ENCODE measurements at regions not wholly inside any gene's neighbourhood (a gene's known extent, or its start where the extent isn't known, plus 50 kb on each side); places are given as distances from the start of the nearest gene placed in this dataset.

- TF ChIP-seq CTCF (IDR thresholded peaks at IDR 0.05; ENCODE audit: insufficient read depth, low read length, missing control alignments) = no peak
- ChIA-PET POLR2A (no interaction called here), CTCF (no interaction called here)
- DNase-seq (ENCODE audit: low read depth, low spot score) = no peak
- no peak overlapping the region for H3K4me3 ChIP-seq (ENCODE audit: low read depth, low read length)
Observed at GRCh38 chr14:36405589-36406274, 85.3 kb upstream of the MBIP start.

- ChIA-PET POLR2A (no interaction called here), CTCF (interaction anchor here (1.4 kb wide), 1 partner anchor 151 kb away, joined by 4 read pairs; no protein-coding TSS in a partner anchor)
- H3K4me3 ChIP-seq (ENCODE audit: low read depth, low read length) = no peak overlapping the region
- TF ChIP-seq CTCF (IDR thresholded peaks at IDR 0.05; ENCODE audit: insufficient read depth, low read length, missing control alignments) = no peak
- no peak for DNase-seq (ENCODE audit: low read depth, low spot score)
Observed at GRCh38 chr14:36402867-36403266, 82.4 kb upstream of the MBIP start.

GRCh38 chr14:36398463-36399291 lies 78.2 kb upstream of the MBIP start:
- CTCF ChIA-PET = no interaction called here
- no peak for TF ChIP-seq CTCF (IDR thresholded peaks at IDR 0.05; ENCODE audit: insufficient read depth, low read length, missing control alignments)
- POLR2A ChIA-PET = no interaction called here

GRCh38 chr14:36397357-36397756 lies 76.9 kb upstream of the MBIP start:
- DNase-seq (ENCODE audit: low read depth, low spot score) = no peak
- CTCF ChIA-PET = no interaction called here
- H3K4me3 ChIP-seq (ENCODE audit: low read depth, low read length) = no peak overlapping the region
- POLR2A ChIA-PET = no interaction called here
- TF ChIP-seq CTCF (IDR thresholded peaks at IDR 0.05; ENCODE audit: insufficient read depth, low read length, missing control alignments) = no peak

More at GRCh38 chr14:36398463-36399291, 78.2 kb upstream of the MBIP start:
- H3K4me3 ChIP-seq (ENCODE audit: low read depth, low read length) = no peak overlapping the region
- no peak for DNase-seq (ENCODE audit: low read depth, low spot score)

GRCh38 chr14:36396798-36397197 lies 76.4 kb upstream of the MBIP start:
- POLR2A ChIA-PET = no interaction called here
- DNase-seq (ENCODE audit: low read depth, low spot score) = no peak
- H3K4me3 ChIP-seq (ENCODE audit: low read depth, low read length) = no peak overlapping the region
- no peak for TF ChIP-seq CTCF (IDR thresholded peaks at IDR 0.05; ENCODE audit: insufficient read depth, low read length, missing control alignments)
- CTCF ChIA-PET = no interaction called here

GRCh38 chr14:36394593-36394992 lies 74.2 kb upstream of the MBIP start:
- ChIA-PET CTCF (no interaction called here), POLR2A (no interaction called here)
- TF ChIP-seq CTCF (IDR thresholded peaks at IDR 0.05; ENCODE audit: insufficient read depth, low read length, missing control alignments) = no peak
- no peak overlapping the region for H3K4me3 ChIP-seq (ENCODE audit: low read depth, low read length)
- no peak for DNase-seq (ENCODE audit: low read depth, low spot score)
